HL-60 (cell line): ENCODE measurements at regions not wholly inside any gene's neighbourhood (a gene's known extent, or its start where the extent isn't known, plus 50 kb on each side); places are given as distances from the start of the nearest gene placed in this dataset.

Experiments
- DNase-seq, 2 experiments: peaks; one replicate each; pipeline ENCODE4 v3.0.0-alpha.2; 2010 to 2020; ENCODE audit warnings: low read depth in 1 of 2, low spot score in 1 of 2
- H3K27ac ChIP-seq: fragments of 250-450 bp; sonication (Bioruptor Pico); replicated peaks from 2 replicates; pipeline ENCODE4 v1.5.1; 2020; ENCODE audit warnings: mild to moderate bottlenecking, moderate library complexity
- H3K27me3 ChIP-seq: fragments of 250-450 bp; sonication (Bioruptor Pico); 2 replicates; pipeline ENCODE4 v1.5.1; 2021; ENCODE audit warnings: mild to moderate bottlenecking, moderate library complexity; ENCODE audit not compliant: insufficient read depth, poor library complexity, severe bottlenecking
- H3K4me3 ChIP-seq: replicated peaks from 2 replicates; pipeline ENCODE4 v1.5.1; 2011; ENCODE audit warnings: mild to moderate bottlenecking, control low read depth, low read length; ENCODE audit not compliant: insufficient read depth
- CTCF ChIP-seq: IDR thresholded peaks from one replicate; pipeline ENCODE4 v1.5.1; 2011; ENCODE audit warnings: low read length, control low read depth, inconsistent platforms; ENCODE audit not compliant: insufficient read depth
- GABPA ChIP-seq: IDR thresholded peaks from 2 replicates; pipeline ENCODE4 v1.6.1; 2012; ENCODE audit warnings: low read depth
- POLR2AphosphoS5 ChIP-seq: IDR thresholded peaks from 2 replicates; pipeline ENCODE4 v1.6.1; 2012; ENCODE audit warnings: low read depth
- REST ChIP-seq: IDR thresholded peaks from 2 replicates; pipeline ENCODE4 v1.6.1; 2012; ENCODE audit warnings: low read depth; ENCODE audit not compliant: insufficient replicate concordance
- SPI1 ChIP-seq: IDR thresholded peaks from 2 replicates; pipeline ENCODE4 v1.6.1; 2012; ENCODE audit warnings: low read depth, mild to moderate bottlenecking, borderline replicate concordance

GRCh38 chr1:29674627-29675326, 438.5 kb downstream of the PTPRU start:
- TF ChIP-seq CTCF (no peak), GABPA (no peak), REST (no peak), POLR2AphosphoS5 (no peak), SPI1 (no peak)
- Histone ChIP-seq H3K27me3 (no peaks in the 10 kb centered on the region), H3K27ac (no peak overlapping the region)

GRCh38 chr1:29673669-29674626, 437.6 kb downstream of the PTPRU start:
- DNase-seq, result no peak
- Histone ChIP-seq H3K27me3 (no peaks in the 10 kb centered on the region), H3K27ac (no peak overlapping the region), H3K4me3 (no peak overlapping the region)
- TF ChIP-seq CTCF, result no peak
- no peak for TF ChIP-seq GABPA
- no peak for TF ChIP-seq SPI1
- TF ChIP-seq POLR2AphosphoS5, result no peak
- TF ChIP-seq REST, result no peak

More at GRCh38 chr1:29674627-29675326, 438.5 kb downstream of the PTPRU start:
- no peak for DNase-seq
- H3K4me3 ChIP-seq, result no peak overlapping the region

GRCh38 chr1:29673228-29673500, 436.8 kb downstream of the PTPRU start:
- no peak for DNase-seq
- no peak for TF ChIP-seq SPI1
- Histone ChIP-seq H3K27ac (no peak overlapping the region), H3K4me3 (no peak overlapping the region), H3K27me3 (no peaks in the 10 kb centered on the region)

GRCh38 chr1:29672416-29673227, 436.3 kb downstream of the PTPRU start:
- no peak for DNase-seq
- no peak overlapping the region for H3K4me3 ChIP-seq
- no peaks in the 10 kb centered on the region for H3K27me3 ChIP-seq
- TF ChIP-seq SPI1 (no peak), POLR2AphosphoS5 (no peak), GABPA (no peak), REST (no peak), CTCF (no peak)
- H3K27ac ChIP-seq, result no peak overlapping the region
